CD4-positive, alpha-beta T cell treated with Interleukin-4 for 4 hours (primary cell): ENCODE measurements at regions not wholly inside any gene's neighbourhood (a gene's known extent, or its start where the extent isn't known, plus 50 kb on each side); places are given as distances from the start of the nearest gene placed in this dataset.
"Not testable (repeated sequence)": the region's sequence is repeated elsewhere in the genome, so short reads cannot be mapped to it uniquely, and the experiment has no call there.

Source experiments
- DNase-seq: peaks from one replicate; pipeline ENCODE4 v3.0.0-alpha.2; 2020

- DNase-seq = no peak
These were observed 434.0 kb upstream of the RUNX1 start for GRCh38 chr21:35482933-35483662.

DNA sequence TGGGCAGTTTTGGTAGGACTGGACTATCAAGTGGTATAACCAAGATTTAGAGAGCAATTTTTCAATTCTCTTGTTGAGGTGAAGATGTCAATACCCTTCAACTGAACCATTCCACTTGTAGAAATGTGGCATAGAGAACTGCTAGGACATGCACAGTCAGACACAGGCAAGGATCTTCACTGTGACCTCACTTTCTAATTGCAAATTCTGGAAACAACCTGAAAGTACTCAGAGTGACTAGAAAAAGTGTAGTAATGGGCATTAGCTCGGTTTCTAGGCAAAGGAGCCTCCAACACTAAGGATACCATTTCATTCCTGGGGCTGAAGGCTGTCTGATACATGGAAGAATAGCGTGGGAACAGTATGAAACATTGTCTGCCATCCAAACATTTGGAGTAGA, 433.0 kb upstream of the RUNX1 start:
- DNase-seq = no peak

GRCh38 chr21:35481005-35481404, 431.9 kb upstream of the RUNX1 start:
- DNase-seq = no peak

DNA sequence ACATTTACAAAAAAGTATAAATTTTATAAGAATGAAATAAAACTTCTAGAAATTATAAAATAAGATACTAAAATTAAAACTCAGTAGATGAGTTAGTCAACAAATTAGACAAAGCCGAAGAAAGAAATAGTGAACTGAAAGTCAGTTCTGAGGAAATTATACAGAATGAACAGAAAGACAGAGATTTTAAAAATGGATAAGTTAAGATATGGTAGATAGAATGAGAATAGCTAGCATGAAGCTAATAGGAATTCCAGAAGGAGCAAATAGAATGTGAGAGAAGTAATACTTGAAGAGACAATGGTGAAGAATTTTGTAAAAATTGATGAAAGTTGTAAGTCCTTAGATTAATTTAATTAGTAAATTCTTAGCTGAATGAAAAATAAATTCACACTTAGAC, 430.4 kb upstream of the RUNX1 start:
- DNase-seq = no peak

DNA sequence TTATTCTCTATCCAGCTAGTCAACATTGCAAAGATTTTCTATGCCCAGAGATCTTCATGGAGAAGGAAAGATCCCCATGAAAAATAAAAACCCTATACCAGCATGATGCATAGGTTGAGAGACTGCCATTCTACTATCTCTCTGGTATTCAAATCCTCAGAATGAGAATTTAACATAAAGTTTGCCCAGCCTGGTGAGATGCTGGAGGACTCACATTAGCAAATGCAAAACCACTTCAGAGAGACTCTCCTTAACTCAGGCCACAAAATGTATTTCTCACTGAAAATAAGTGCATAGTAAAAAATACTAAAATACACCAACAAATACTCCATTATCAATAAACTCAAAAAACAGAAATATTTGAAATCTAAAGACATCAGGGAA, 430.0 kb upstream of the RUNX1 start:
- DNase-seq = no peak

- DNase-seq = no peak
These were observed 429.3 kb upstream of the RUNX1 start for GRCh38 chr21:35478161-35479064.

- no peak for DNase-seq
These were observed 428.5 kb upstream of the RUNX1 start for GRCh38 chr21:35477622-35478021.

GRCh38 chr21:35476621-35477395, 427.7 kb upstream of the RUNX1 start:
- no peak for DNase-seq

DNA sequence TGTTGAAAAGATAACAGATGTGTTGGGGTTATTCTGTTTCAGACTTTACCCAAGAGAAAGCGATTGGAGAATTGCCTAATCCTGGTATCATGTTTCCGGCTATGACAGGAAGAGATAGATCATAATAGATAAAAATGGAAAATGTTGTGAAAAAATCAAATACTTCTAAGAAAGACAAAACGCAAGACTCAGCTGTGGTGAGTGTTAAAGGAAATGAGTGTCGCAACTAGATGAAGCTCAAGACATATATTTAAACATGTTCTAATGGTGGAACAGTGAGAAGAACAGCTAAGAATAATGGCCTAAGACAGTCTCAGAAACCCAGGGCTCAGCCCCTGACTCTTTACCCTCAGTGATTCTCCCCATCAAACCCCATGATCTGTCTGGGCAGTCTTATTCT, 426.7 kb upstream of the RUNX1 start:
- no peak for DNase-seq

GRCh38 chr21:35475009-35475408, 425.9 kb upstream of the RUNX1 start:
- no peak for DNase-seq

- no peak for DNase-seq
These were observed 424.4 kb upstream of the RUNX1 start for GRCh38 chr21:35473496-35473895.

GRCh38 chr21:35470522-35470921, 421.4 kb upstream of the RUNX1 start:
- no peak for DNase-seq

DNA sequence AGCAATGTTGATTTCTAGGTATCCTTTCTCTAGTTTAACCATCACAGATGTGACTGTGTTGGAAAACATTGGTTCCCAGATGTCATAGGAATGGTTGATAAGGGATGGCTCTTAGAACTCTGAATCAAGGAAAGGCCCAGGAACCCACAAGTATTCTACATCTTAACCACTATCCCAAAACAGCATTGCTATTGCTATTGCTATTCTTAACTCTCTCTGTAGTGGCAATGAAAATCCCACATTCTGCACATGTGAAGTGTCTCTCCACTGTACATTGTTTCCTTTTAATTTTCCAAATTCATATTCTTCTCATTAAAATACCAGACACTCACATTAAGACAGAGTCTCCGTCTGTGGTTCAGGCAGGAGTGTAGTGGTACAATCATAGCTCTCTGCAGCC, 420.4 kb upstream of the RUNX1 start:
- DNase-seq = no peak

DNA sequence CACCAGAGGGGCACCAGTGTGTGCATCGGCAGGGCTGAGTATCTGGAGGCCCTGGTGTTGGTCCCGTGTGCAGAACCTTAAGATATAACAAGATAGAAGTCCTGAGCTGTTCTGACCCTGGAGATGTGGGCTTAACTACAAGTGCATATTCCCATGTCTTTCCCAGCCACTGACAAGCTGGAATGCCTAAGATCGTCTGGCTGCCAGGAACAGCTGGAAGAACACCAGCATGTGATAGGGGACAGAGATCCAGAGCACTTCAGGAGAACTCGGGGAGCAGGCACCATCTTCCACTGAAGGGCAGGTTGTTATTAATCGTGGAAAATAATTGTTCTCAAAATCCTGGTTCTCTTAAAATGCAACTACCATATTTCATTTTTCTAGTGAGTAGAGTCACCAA, 419.9 kb upstream of the RUNX1 start:
- DNase-seq = no peak

DNA sequence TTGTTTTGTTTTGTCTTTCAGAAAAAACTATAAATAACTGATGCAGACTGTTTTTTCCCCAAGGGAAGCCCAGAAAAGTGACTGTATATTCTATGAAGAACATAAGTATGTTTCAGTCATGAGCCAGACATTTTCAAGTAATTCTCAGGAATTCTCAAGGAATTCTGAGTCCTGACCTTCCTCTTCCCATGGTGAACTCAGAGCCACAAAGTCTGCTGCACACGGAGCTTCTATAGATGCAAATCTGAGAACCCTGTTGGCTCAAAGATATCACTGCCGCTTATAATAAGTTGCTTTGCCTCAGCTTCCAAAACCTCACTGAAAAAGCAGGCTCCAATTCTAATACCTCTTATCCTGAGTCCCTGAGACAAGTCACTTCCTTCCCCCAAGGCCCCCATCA, 418.5 kb upstream of the RUNX1 start:
- no peak for DNase-seq

GRCh38 chr21:35466681-35467080, 417.6 kb upstream of the RUNX1 start:
- DNase-seq = not testable (repeated sequence)

GRCh38 chr21:35465741-35466140, 416.6 kb upstream of the RUNX1 start:
- no peak for DNase-seq

GRCh38 chr21:35461700-35462099, 412.6 kb upstream of the RUNX1 start:
- no peak for DNase-seq

GRCh38 chr21:35460441-35460840, 411.3 kb upstream of the RUNX1 start:
- no peak for DNase-seq

- no peak for DNase-seq
These were observed 409.3 kb upstream of the RUNX1 start for GRCh38 chr21:35458405-35458804.

GRCh38 chr21:35457097-35457804, 408.1 kb upstream of the RUNX1 start:
- DNase-seq = no peak

DNA sequence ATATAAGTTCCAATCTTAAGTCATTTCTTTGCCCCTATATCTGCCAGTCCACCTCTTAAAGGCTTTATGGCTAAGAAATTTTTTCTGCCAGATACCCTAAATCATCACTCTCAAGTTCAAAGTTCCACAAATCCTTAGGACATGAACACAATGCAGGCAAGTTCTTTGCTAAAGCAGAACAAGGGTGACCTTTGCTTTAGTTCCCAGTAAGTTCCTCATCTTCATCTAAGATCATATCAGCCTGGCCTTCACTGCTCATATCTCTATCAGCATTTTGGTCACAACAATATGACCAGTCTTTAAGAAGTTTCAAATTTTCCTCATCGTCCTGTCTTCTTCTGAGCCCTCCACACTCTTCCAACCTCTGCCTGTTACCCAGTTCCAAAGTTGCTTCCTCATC, 402.2 kb upstream of the RUNX1 start:
- no peak for DNase-seq

GRCh38 chr21:35450830-35451229, 401.7 kb upstream of the RUNX1 start:
- DNase-seq = no peak
